Stimulated activated CD4-positive, alpha-beta T cell treated with anti-CD3 and anti-CD28 coated beads, TNF-alpha, amount 100 ng/mL, for 1 hour (primary cell): ENCODE measurements at regions not wholly inside any gene's neighbourhood (a gene's known extent, or its start where the extent isn't known, plus 50 kb on each side); places are given as distances from the start of the nearest gene placed in this dataset.
A peak's percentile ranks its signal among the peaks of the same experiment; 100 is the strongest.

ENCODE experiments used
- DNase-seq, 3 donors: peaks; one replicate each; pipeline ENCODE4 v3.0.0-alpha.2; 2020; ENCODE audit warnings: low read depth in 3 of 3, low spot score in 1 of 3

- no peak for DNase-seq
Observed at GRCh38 chr3:30542897-30543296, 63.5 kb upstream of the TGFBR2 start.

GRCh38 chr3:30544812-30545211 is 61.6 kb upstream of the TGFBR2 start:
- no peak for DNase-seq

- DNase-seq = no peak
Observed at GRCh38 chr3:30546934-30547333, 59.5 kb upstream of the TGFBR2 start.

- DNase-seq = no peak
Observed at GRCh38 chr3:30547716-30548115, 58.7 kb upstream of the TGFBR2 start.

GRCh38 chr3:30548600-30548999 is 57.8 kb upstream of the TGFBR2 start:
- DNase-seq = peak in 1 of 3 donors; percentile 6

- DNase-seq = no peak
Observed at GRCh38 chr3:30549600-30549999, 56.8 kb upstream of the TGFBR2 start.

- DNase-seq = no peak
Observed at GRCh38 chr3:30550246-30550645, 56.2 kb upstream of the TGFBR2 start.

GRCh38 chr3:30551266-30551665 is 55.1 kb upstream of the TGFBR2 start:
- DNase-seq = no peak

- DNase-seq = no peak
Observed at GRCh38 chr3:30551927-30552326, 54.5 kb upstream of the TGFBR2 start.

GRCh38 chr3:30553641-30554316 is 52.6 kb upstream of the TGFBR2 start:
- no peak for DNase-seq

- no peak for DNase-seq
Observed at GRCh38 chr3:30554317-30554690, 52.1 kb upstream of the TGFBR2 start.

GRCh38 chr3:30555968-30556367 is 50.4 kb upstream of the TGFBR2 start:
- DNase-seq = no peak
